IMR-90 (cell line): ENCODE measurements at regions not wholly inside any gene's neighbourhood (a gene's known extent, or its start where the extent isn't known, plus 50 kb on each side); places are given as distances from the start of the nearest gene placed in this dataset.

Experiments used
- ATAC-seq: fragments of 200-7000 bp; cut with Tn5 transposase; 2 replicates; pipeline ENCODE4 v1.9.1; 2020; ENCODE audit warnings: low read depth, mild to moderate bottlenecking, moderate library complexity
- BruUV-seq: library from RNA; stranded (reverse); fragments of 400-500 nt; replicated peaks from 2 replicates; lab custom pipeline; 2021; lab: Mats Ljungman, UMichigan
- CTCF ChIA-PET: fragments of 300-600 bp; formaldehyde crosslinking; extraction: SDS; loops from one replicate; lab custom pipeline; 2021; ENCODE audit warnings: antibody characterized with exemption; lab: Yijun Ruan, JAX
- POLR2A ChIA-PET: fragments of 300-600 bp; sonication (Branson Sonifier 250); formaldehyde crosslinking; loops from one replicate; lab custom pipeline; 2022; ENCODE audit warnings: antibody characterized with exemption; ENCODE audit not compliant: unreplicated experiment; lab: Charles Lee
- DNase-seq: peaks from one replicate; pipeline ENCODE4 v3.0.0; 2013
- H2AFZ ChIP-seq: replicated peaks from 2 replicates; pipeline ENCODE3; 2013; ENCODE audit warnings: low read length, mild to moderate bottlenecking; ENCODE audit not compliant: poor library complexity
- H2AK5ac ChIP-seq: 2 replicates; pipeline ENCODE4 v1.6.1; 2013; ENCODE audit warnings: low read depth, low read length, inconsistent platforms
- H2AK9ac ChIP-seq: replicated peaks from 2 replicates; pipeline ENCODE3; 2013; ENCODE audit warnings: mild to moderate bottlenecking, low read depth, low read length, moderate library complexity; ENCODE audit not compliant: poor library complexity
- H2BK120ac ChIP-seq: 2 replicates; pipeline ENCODE4 v1.6.1; 2013; ENCODE audit warnings: low read depth, low read length, inconsistent platforms
- H2BK15ac ChIP-seq: 3 replicates; pipeline ENCODE4 v1.6.1; 2013; ENCODE audit warnings: low read depth, low read length, inconsistent platforms
- H2BK20ac ChIP-seq: 2 replicates; pipeline ENCODE4 v1.6.1; 2013; ENCODE audit warnings: low read depth, mild to moderate bottlenecking, inconsistent platforms, low read length, moderate library complexity
- H2BK5ac ChIP-seq: 2 replicates; pipeline ENCODE4 v1.6.1; 2013; ENCODE audit warnings: mild to moderate bottlenecking, low read depth, low read length, inconsistent platforms; ENCODE audit not compliant: poor library complexity, severe bottlenecking
- H3K14ac ChIP-seq: replicated peaks from 2 replicates; pipeline ENCODE4 v1.6.1; 2013; ENCODE audit warnings: low read depth, low read length, inconsistent platforms
- H3K18ac ChIP-seq: 2 replicates; pipeline ENCODE4 v1.6.1; 2013; ENCODE audit warnings: low read depth, low read length, control low read depth
- H3K23ac ChIP-seq: 2 replicates; pipeline ENCODE4 v1.6.1; 2013; ENCODE audit warnings: low read depth, low read length, inconsistent platforms
- H3K27ac ChIP-seq: 2 replicates; pipeline ENCODE4 v1.5.1; 2013; ENCODE audit warnings: mild to moderate bottlenecking, control low read depth, low read length; ENCODE audit not compliant: insufficient read depth
- H3K27me3 ChIP-seq: 2 replicates; pipeline ENCODE4 v1.6.1; 2013; ENCODE audit warnings: low read length; ENCODE audit not compliant: control insufficient read depth, insufficient read depth
- H3K36me3 ChIP-seq: 2 replicates; pipeline ENCODE4 v1.6.1; 2013; ENCODE audit warnings: low read length, mixed read lengths; ENCODE audit not compliant: control insufficient read depth, insufficient read depth
- H3K4ac ChIP-seq: 2 replicates; pipeline ENCODE4 v1.6.1; 2013; ENCODE audit warnings: low read depth, low read length, inconsistent platforms
- H3K4me1 ChIP-seq: 2 replicates; pipeline ENCODE4 v1.6.1; 2013; ENCODE audit warnings: low read length, mixed read lengths; ENCODE audit not compliant: control insufficient read depth, insufficient read depth
- H3K4me2 ChIP-seq: 2 replicates; pipeline ENCODE4 v1.6.1; 2013; ENCODE audit warnings: low read depth, mild to moderate bottlenecking, control low read depth, low read length, moderate library complexity
- H3K4me3 ChIP-seq: 2 replicates; pipeline ENCODE4 v1.5.1; 2013; ENCODE audit warnings: low read depth, mild to moderate bottlenecking, control low read depth, low read length, moderate library complexity; ENCODE audit not compliant: insufficient read depth
- H3K56ac ChIP-seq: 2 replicates; pipeline ENCODE4 v1.6.1; 2013; ENCODE audit warnings: low read length, inconsistent platforms; ENCODE audit not compliant: insufficient read depth; ENCODE audit errors: extremely low read depth
- H3K79me1 ChIP-seq, 2 experiments: 2 replicates each; pipeline ENCODE4 v1.6.1; 2013; ENCODE audit warnings: low read length in 2 of 2, inconsistent platforms in 1 of 2, low read depth in 1 of 2
- H3K9ac ChIP-seq: 2 replicates; pipeline ENCODE4 v1.6.1; 2013; ENCODE audit warnings: low read depth, low read length, control low read depth
- H3K9me1 ChIP-seq: 2 replicates; pipeline ENCODE4 v1.6.1; 2013; ENCODE audit warnings: low read length, inconsistent platforms; ENCODE audit not compliant: insufficient read depth
- H3K9me3 ChIP-seq: 2 replicates; pipeline ENCODE4 v1.6.1; 2013; ENCODE audit warnings: low read length; ENCODE audit not compliant: control insufficient read depth, insufficient read depth
- H4K20me1 ChIP-seq: 2 replicates; pipeline ENCODE4 v1.6.1; 2013; ENCODE audit warnings: low read length, inconsistent platforms; ENCODE audit not compliant: insufficient read depth
- H4K5ac ChIP-seq: 2 replicates; pipeline ENCODE4 v1.6.1; 2013; ENCODE audit warnings: mild to moderate bottlenecking, low read depth, low read length, control low read depth
- H4K8ac ChIP-seq, 2 experiments: 2 replicates each; pipeline ENCODE4 v1.6.1; 2013; ENCODE audit warnings: low read depth in 2 of 2, low read length in 2 of 2, control low read depth in 1 of 2, inconsistent platforms in 1 of 2
- H4K91ac ChIP-seq: 2 replicates; pipeline ENCODE4 v1.6.1; 2013; ENCODE audit warnings: low read depth, low read length, inconsistent platforms; ENCODE audit not compliant: insufficient read depth
- ELK1 ChIP-seq: fragments of 150-350 bp; IDR thresholded peaks from 2 replicates; pipeline ENCODE4 v1.6.1; 2016; ENCODE audit warnings: low read depth, mild to moderate bottlenecking, low read length, moderate library complexity, borderline replicate concordance
- NFE2L2 ChIP-seq: fragments of 150-350 bp; IDR thresholded peaks from 2 replicates; pipeline ENCODE4 v1.6.1; 2016; ENCODE audit warnings: low read depth, mild to moderate bottlenecking, low read length
- RAD21 ChIP-seq: IDR thresholded peaks from 2 replicates; pipeline ENCODE4 v1.6.1; 2012; ENCODE audit warnings: low read length, improper control_type of control experiment
- WGBS, 2 experiments: methylation state at CpG; one replicate each; pipeline versions ENCODE4 v1.1.5 to v1.1.7; 2013; ENCODE audit warnings: missing lambda C conversion rate in 2 of 2; ENCODE audit not compliant: insufficient read length in 1 of 2; ENCODE audit errors: extremely low coverage in 2 of 2; 5-methylcytosine and 5-hydroxymethylcytosine counted together
- dilution Hi-C: fragments of 300-500 bp; cut with HindIII; formaldehyde crosslinking; loops from one replicate; pipeline ENCODE4 v1.14.3; 2018; ENCODE audit warnings: low sequenced_read_pairs; ENCODE audit not compliant: unreplicated experiment
- in situ Hi-C: fragments of 300-500 bp; cut with MboI; formaldehyde crosslinking; loops from 3 replicates; pipeline ENCODE4 v1.14.3; 2019; ENCODE audit warnings: low sequenced_read_pairs, inconsistent platforms, mixed read lengths
- intact Hi-C: fragments of 100-400 bp; cut with micrococcal nuclease; formaldehyde crosslinking; loops from 2 replicates; pipeline ENCODE4 v1.10.0; 2022

DNA sequence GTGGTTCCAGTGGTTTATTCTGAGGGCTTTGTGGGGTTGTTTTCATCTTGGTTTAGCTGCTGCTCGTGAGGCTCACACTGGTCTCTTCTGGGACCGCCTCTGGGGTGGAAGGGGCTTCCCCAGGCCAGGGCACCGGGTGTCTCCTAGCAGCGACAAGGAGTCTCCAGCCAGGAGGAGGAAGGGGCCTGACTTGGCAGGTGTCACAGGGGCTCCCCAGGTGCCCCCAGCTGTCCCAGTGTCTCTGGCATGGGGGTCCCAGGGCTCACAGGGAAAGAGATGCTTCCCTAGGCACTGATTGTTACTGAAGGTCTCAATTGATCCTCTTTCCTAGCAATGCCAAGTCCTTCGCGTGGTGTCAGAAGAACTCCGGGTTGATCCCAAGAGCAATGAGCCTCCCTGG lies 241.1 kb upstream of the IRX4 start:
- Histone ChIP-seq H3K27ac (no peak overlapping the region), H3K4me1 (no peaks in the 10 kb centered on the region), H3K23ac (no peak overlapping the region), H2AK5ac (no peak overlapping the region), H3K9me1 (no peaks in the 10 kb centered on the region), H2BK20ac (no peak overlapping the region), H3K4ac (no peak overlapping the region), H3K56ac (no peak overlapping the region), H2BK15ac (no peak overlapping the region), H3K9me3 (peaks cover 19% of the 10 kb centered on the region), H3K27me3 (no peaks in the 10 kb centered on the region), H4K20me1 (no peaks in the 10 kb centered on the region), H3K9ac (no peak overlapping the region), H2BK120ac (no peak overlapping the region), H2BK5ac (no peak overlapping the region), H3K18ac (no peak overlapping the region), H3K14ac (no peak overlapping the region), H2AK9ac (no peak overlapping the region), H3K4me3 (no peak overlapping the region), H3K36me3 (no peaks in the 10 kb centered on the region), H3K79me1 (no peaks in the 10 kb centered on the region), H2AFZ (no peak overlapping the region), H3K4me2 (no peak overlapping the region), H4K91ac (no peak overlapping the region), H4K5ac (no peak overlapping the region), H4K8ac (no peak overlapping the region)
- WGBS, 2 experiments, result 90% methylated on average over 2 of the region's 7 CpGs; no CpG with 5 or more reads in 1 of the 2 experiments
- intact Hi-C loops, result no loop called here
- BruUV-seq, result no TSS peak
- TF ChIP-seq RAD21 (no peak), ELK1 (no peak), NFE2L2 (no peak)
- dilution Hi-C loops, result no loop called here
- ChIA-PET POLR2A (no interaction called here), CTCF (no interaction called here)
- DNase-seq, result no peak
- in situ Hi-C loops, result no loop called here
- ATAC-seq, result no peak
